Choroid plexus epithelial cell (primary cell): ENCODE measurements at regions not wholly inside any gene's neighbourhood (a gene's known extent, or its start where the extent isn't known, plus 50 kb on each side); places are given as distances from the start of the nearest gene placed in this dataset.
A peak's percentile ranks its signal among the peaks of the same experiment; 100 is the strongest.

ENCODE experiments used
- DNase-seq: peaks from one replicate; pipeline ENCODE4 v3.0.0-alpha.2; 2010; ENCODE audit warnings: low read depth
- H3K4me3 ChIP-seq: 2 replicates; pipeline ENCODE4 v1.5.1; 2011; ENCODE audit warnings: low read depth, mild to moderate bottlenecking, control low read depth, low read length, moderate library complexity
- CTCF ChIP-seq: conservative IDR thresholded peaks from 2 replicates; pipeline ENCODE4 v1.5.1; 2011; ENCODE audit warnings: low read depth, mild to moderate bottlenecking, control low read depth, inconsistent platforms, low read length, moderate library complexity

GRCh38 chr3:74129611-74130010 is 484.8 kb downstream of the CNTN3 start:
- no peak for DNase-seq
- TF ChIP-seq CTCF, result no peak
- no peak overlapping the region for H3K4me3 ChIP-seq

- no peak for TF ChIP-seq CTCF
- no peak overlapping the region for H3K4me3 ChIP-seq
- no peak for DNase-seq
Observed at GRCh38 chr3:74129056-74129455, 485.4 kb downstream of the CNTN3 start.

GRCh38 chr3:74127256-74127655 is 487.2 kb downstream of the CNTN3 start:
- DNase-seq, result peak; percentile 83
- H3K4me3 ChIP-seq, result no peak overlapping the region
- TF ChIP-seq CTCF, result no peak

- H3K4me3 ChIP-seq, result no peak overlapping the region
- peak; percentile 41 for DNase-seq
- no peak for TF ChIP-seq CTCF
Observed at GRCh38 chr3:74124782-74125181, 489.7 kb downstream of the CNTN3 start.

- DNase-seq, result peak; percentile 70
- no peak for TF ChIP-seq CTCF
- H3K4me3 ChIP-seq, result no peak overlapping the region
Observed at GRCh38 chr3:74122281-74122680, 492.2 kb downstream of the CNTN3 start.

- DNase-seq, result peak; percentile 71
- H3K4me3 ChIP-seq, result no peak overlapping the region
- TF ChIP-seq CTCF, result no peak
Observed at GRCh38 chr3:74121761-74122160, 492.7 kb downstream of the CNTN3 start.

- no peak overlapping the region for H3K4me3 ChIP-seq
- TF ChIP-seq CTCF, result no peak
- DNase-seq, result peak; percentile 66
Observed at GRCh38 chr3:74119221-74119620, 494.5 kb upstream of the PDZRN3 start.
